Fibroblast of lung (primary cell): ENCODE measurements at regions not wholly inside any gene's neighbourhood (a gene's known extent, or its start where the extent isn't known, plus 50 kb on each side); places are given as distances from the start of the nearest gene placed in this dataset.

Experiments used
- DNase-seq, 2 donors: peaks; one replicate each; pipeline versions ENCODE4 v3.0.0 to v3.0.0-alpha.2; 2010; ENCODE audit warnings: low read depth in 2 of 2
- H2AFZ ChIP-seq: 2 replicates; pipeline ENCODE4 v1.5.1; 2012; ENCODE audit warnings: low read length, control low read depth, inconsistent platforms
- H3K27ac ChIP-seq: 2 replicates; pipeline ENCODE4 v1.5.1; 2011; ENCODE audit warnings: low read length, control low read depth; ENCODE audit not compliant: insufficient read depth
- H3K27me3 ChIP-seq: 2 replicates; pipeline ENCODE4 v1.5.1; 2011; ENCODE audit warnings: mild to moderate bottlenecking, low read length; ENCODE audit not compliant: control insufficient read depth, insufficient read depth
- H3K36me3 ChIP-seq: 2 replicates; pipeline ENCODE4 v1.5.1; 2011; ENCODE audit warnings: low read length; ENCODE audit not compliant: control insufficient read depth, insufficient read depth
- H3K4me1 ChIP-seq: 2 replicates; pipeline ENCODE4 v1.5.1; 2011; ENCODE audit warnings: low read length; ENCODE audit not compliant: control insufficient read depth, insufficient read depth; ENCODE audit errors: extremely low read depth
- H3K4me2 ChIP-seq: 2 replicates; pipeline ENCODE4 v1.5.1; 2011; ENCODE audit warnings: low read length, control low read depth; ENCODE audit not compliant: insufficient read depth; ENCODE audit errors: extremely low read depth
- H3K4me3 ChIP-seq, 4 experiments: fragments of 200-600 bp in 1 of 4; sonication (generic) in 1 of 4; replicated peaks in 1 of 4; 2 replicates each; pipeline ENCODE4 v1.5.1; 2011 to 2016; ENCODE audit warnings: low read length in 4 of 4, low read depth in 3 of 4, mild to moderate bottlenecking in 3 of 4, control low read depth in 2 of 4, inconsistent platforms in 1 of 4, mixed read lengths in 1 of 4; ENCODE audit not compliant: insufficient read depth in 1 of 4; ENCODE audit errors: control extremely low read depth in 1 of 4
- H3K79me2 ChIP-seq: 2 replicates; pipeline ENCODE4 v1.5.1; 2012; ENCODE audit warnings: mild to moderate bottlenecking, low read length, inconsistent platforms; ENCODE audit not compliant: control insufficient read depth, insufficient read depth
- H3K9ac ChIP-seq: 2 replicates; pipeline ENCODE4 v1.5.1; 2011; ENCODE audit warnings: mild to moderate bottlenecking, low read length, control low read depth; ENCODE audit not compliant: insufficient read depth
- H3K9me3 ChIP-seq: 2 replicates; pipeline ENCODE4 v1.5.1; 2012; ENCODE audit warnings: low read depth, low read length; ENCODE audit not compliant: control insufficient read depth, insufficient read depth
- H4K20me1 ChIP-seq: 2 replicates; pipeline ENCODE4 v1.5.1; 2011; ENCODE audit warnings: low read length; ENCODE audit not compliant: control insufficient read depth, insufficient read depth; ENCODE audit errors: extremely low read depth
- CTCF ChIP-seq, 2 donors: IDR thresholded peaks in 1 of 2; conservative IDR thresholded peaks in 1 of 2; 1 replicate in 1 of 2; 2 replicates in 1 of 2; pipeline ENCODE4 v1.5.1; 2011 to 2012; ENCODE audit warnings: low read length in 2 of 2, control low read depth in 1 of 2, inconsistent platforms in 1 of 2, low read depth in 1 of 2, mild to moderate bottlenecking in 1 of 2
- EZH2 ChIP-seq: IDR thresholded peaks from 2 replicates; pipeline ENCODE4 v1.5.1; 2012; ENCODE audit warnings: low read length, control low read depth, mild to moderate bottlenecking; ENCODE audit errors: missing control alignments

- Histone ChIP-seq H2AFZ (no peak overlapping the region), H3K79me2 (no peaks in the 10 kb centered on the region), H3K9ac (no peak overlapping the region), H3K27me3 (no peaks in the 10 kb centered on the region), H3K4me2 (no peak overlapping the region), H4K20me1 (no peaks in the 10 kb centered on the region), H3K9me3 (no peaks in the 10 kb centered on the region), H3K36me3 (no peaks in the 10 kb centered on the region), H3K4me3 (no peak overlapping the region), H3K27ac (no peak overlapping the region), H3K4me1 (no peaks in the 10 kb centered on the region)
- DNase-seq: no peak
- TF ChIP-seq CTCF (conservative IDR thresholded peaks at IDR 0.05 in 1 of 2, IDR thresholded peaks at IDR 0.05 in 1 of 2; ENCODE audit: low read depth in 1 of 2, low read length in 2 of 2) (no peak), EZH2 (no peak)
Measured at GRCh38 chr16:63907251-63907650, 1214.6 kb downstream of the CDH11 start.

- Histone ChIP-seq H3K9ac (no peak overlapping the region), H3K4me1 (no peaks in the 10 kb centered on the region), H3K4me2 (no peak overlapping the region), H3K4me3 (no peak overlapping the region), H4K20me1 (no peaks in the 10 kb centered on the region), H3K9me3 (no peaks in the 10 kb centered on the region), H2AFZ (no peak overlapping the region), H3K27ac (no peak overlapping the region), H3K36me3 (no peaks in the 10 kb centered on the region), H3K27me3 (no peaks in the 10 kb centered on the region), H3K79me2 (no peaks in the 10 kb centered on the region)
- no peak for DNase-seq
- TF ChIP-seq EZH2 (no peak), CTCF (conservative IDR thresholded peaks at IDR 0.05 in 1 of 2, IDR thresholded peaks at IDR 0.05 in 1 of 2; ENCODE audit: low read depth in 1 of 2, low read length in 2 of 2) (no peak)
Measured at GRCh38 chr16:63904930-63905329, 1216.9 kb downstream of the CDH11 start.

DNA sequence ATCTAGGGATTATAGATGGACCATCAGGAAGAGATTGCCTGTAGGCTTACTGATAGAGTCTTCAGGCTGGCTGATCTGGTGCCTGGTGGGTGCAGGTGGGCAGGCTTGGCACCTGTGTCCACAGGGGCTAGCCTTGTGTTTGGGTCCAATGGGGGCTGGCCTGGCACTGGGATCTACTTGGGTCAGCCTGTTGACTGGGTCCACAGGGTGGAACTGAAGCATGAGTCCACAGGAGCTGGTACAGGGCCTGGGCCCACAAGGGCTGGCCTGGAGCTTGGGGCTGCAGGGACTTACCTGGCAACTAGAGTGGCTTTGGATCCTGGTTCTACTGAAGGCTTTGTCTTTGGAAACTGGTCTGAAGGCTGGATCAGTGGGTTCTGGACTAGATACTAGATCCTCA is 1217.7 kb downstream of the CDH11 start:
- Histone ChIP-seq H3K27me3 (no peaks in the 10 kb centered on the region), H2AFZ (no peak overlapping the region), H3K79me2 (no peaks in the 10 kb centered on the region), H3K4me1 (no peaks in the 10 kb centered on the region), H3K9me3 (no peaks in the 10 kb centered on the region), H4K20me1 (no peaks in the 10 kb centered on the region), H3K4me2 (no peak overlapping the region), H3K27ac (no peak overlapping the region), H3K36me3 (no peaks in the 10 kb centered on the region), H3K4me3 (no peak overlapping the region), H3K9ac (no peak overlapping the region)
- TF ChIP-seq CTCF (conservative IDR thresholded peaks at IDR 0.05 in 1 of 2, IDR thresholded peaks at IDR 0.05 in 1 of 2; ENCODE audit: low read depth in 1 of 2, low read length in 2 of 2): no peak
- no peak for TF ChIP-seq EZH2
- no peak for DNase-seq
